ENCODE measurements at regions not wholly inside any gene's neighbourhood (a gene's known extent, or its start where the extent isn't known, plus 50 kb on each side); places are given as distances from the start of the nearest gene placed in this dataset.
A peak's percentile ranks its signal among the peaks of the same experiment; 100 is the strongest.

GRCh38 chr1:177784936-177785335, 184.9 kb downstream of the SEC16B start:
- DNase-seq = no peak

GRCh38 chr1:177784409-177784808, 185.4 kb downstream of the SEC16B start:
- DNase-seq = no peak

GRCh38 chr1:177783051-177783450, 186.8 kb downstream of the SEC16B start:
- DNase-seq = no peak

GRCh38 chr1:177780096-177780700, 189.7 kb downstream of the SEC16B start:
- DNase-seq = peak in 1 of 2 donors; percentile 70

GRCh38 chr1:177779166-177779965, 190.5 kb downstream of the SEC16B start:
- no peak for DNase-seq

GRCh38 chr1:177775924-177776323, 193.9 kb downstream of the SEC16B start:
- DNase-seq = no peak

GRCh38 chr1:177772386-177772960, 197.4 kb downstream of the SEC16B start:
- no peak for DNase-seq

- no peak for DNase-seq
Measured at GRCh38 chr1:177771688-177772087, 198.2 kb downstream of the SEC16B start.

- no peak for DNase-seq
Measured at GRCh38 chr1:177770096-177770495, 199.8 kb downstream of the SEC16B start.

- no peak for DNase-seq
Measured at GRCh38 chr1:177755851-177756560, 213.9 kb downstream of the SEC16B start.

- no peak for DNase-seq
Measured at GRCh38 chr1:177754603-177755002, 215.3 kb downstream of the SEC16B start.

- peak; percentile 30 to 49 for DNase-seq
Measured at GRCh38 chr1:177753655-177754054, 216.2 kb downstream of the SEC16B start.

GRCh38 chr1:177748080-177748801, 221.6 kb downstream of the SEC16B start:
- DNase-seq = no peak

GRCh38 chr1:177746155-177746554, 223.7 kb downstream of the SEC16B start:
- DNase-seq = no peak

- DNase-seq = no peak
Measured at GRCh38 chr1:177744906-177745305, 225.0 kb downstream of the SEC16B start.

GRCh38 chr1:177741476-177741875, 228.4 kb downstream of the SEC16B start:
- DNase-seq = no peak

GRCh38 chr1:177739780-177740179, 230.1 kb downstream of the SEC16B start:
- DNase-seq = no peak

- no peak for DNase-seq
Measured at GRCh38 chr1:177737456-177737855, 232.4 kb downstream of the SEC16B start.

GRCh38 chr1:177732178-177732577, 237.7 kb downstream of the SEC16B start:
- no peak for DNase-seq

- no peak for DNase-seq
Measured at GRCh38 chr1:177729646-177730045, 240.2 kb downstream of the SEC16B start.

GRCh38 chr1:177723533-177723932, 246.3 kb downstream of the SEC16B start:
- DNase-seq = no peak

- DNase-seq = no peak
Measured at GRCh38 chr1:177710696-177711620, 258.9 kb downstream of the SEC16B start.
